Retinal pigment epithelial cell (primary cell): ENCODE measurements at regions not wholly inside any gene's neighbourhood (a gene's known extent, or its start where the extent isn't known, plus 50 kb on each side); places are given as distances from the start of the nearest gene placed in this dataset.

ENCODE experiments used
- DNase-seq: peaks from one replicate; pipeline ENCODE4 v3.0.0-alpha.2; 2010; ENCODE audit warnings: low read depth
- H3K4me3 ChIP-seq: 2 replicates; pipeline ENCODE4 v1.5.1; 2011; ENCODE audit warnings: mild to moderate bottlenecking, low read length, control low read depth, moderate library complexity
- TF ChIP-seq, protein P1 (sequence below): conservative IDR thresholded peaks from 2 replicates; pipeline ENCODE4 v1.5.1; 2011; ENCODE audit warnings: low read depth, low read length, control low read depth, inconsistent platforms

DNA sequence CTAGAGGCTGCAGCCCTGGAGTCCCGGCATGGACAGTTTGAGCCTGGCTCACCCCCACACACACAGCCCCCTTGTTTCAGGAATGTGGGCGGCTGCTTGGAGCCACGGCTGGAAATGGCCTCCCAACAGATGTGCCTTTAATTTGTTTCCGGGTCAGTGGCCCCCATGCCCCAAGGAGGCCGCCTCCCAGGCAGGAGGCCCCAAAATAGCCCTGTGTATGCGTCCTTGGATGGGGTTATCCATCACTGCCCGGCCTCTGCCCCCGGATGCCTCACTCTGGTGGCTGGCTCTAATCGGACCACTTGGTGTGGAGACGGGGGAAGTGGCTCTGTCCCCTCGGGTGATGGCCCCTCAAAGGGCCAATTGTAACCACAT is 151.9 kb upstream of the MYCN start:
- TF ChIP-seq, protein P1, sequence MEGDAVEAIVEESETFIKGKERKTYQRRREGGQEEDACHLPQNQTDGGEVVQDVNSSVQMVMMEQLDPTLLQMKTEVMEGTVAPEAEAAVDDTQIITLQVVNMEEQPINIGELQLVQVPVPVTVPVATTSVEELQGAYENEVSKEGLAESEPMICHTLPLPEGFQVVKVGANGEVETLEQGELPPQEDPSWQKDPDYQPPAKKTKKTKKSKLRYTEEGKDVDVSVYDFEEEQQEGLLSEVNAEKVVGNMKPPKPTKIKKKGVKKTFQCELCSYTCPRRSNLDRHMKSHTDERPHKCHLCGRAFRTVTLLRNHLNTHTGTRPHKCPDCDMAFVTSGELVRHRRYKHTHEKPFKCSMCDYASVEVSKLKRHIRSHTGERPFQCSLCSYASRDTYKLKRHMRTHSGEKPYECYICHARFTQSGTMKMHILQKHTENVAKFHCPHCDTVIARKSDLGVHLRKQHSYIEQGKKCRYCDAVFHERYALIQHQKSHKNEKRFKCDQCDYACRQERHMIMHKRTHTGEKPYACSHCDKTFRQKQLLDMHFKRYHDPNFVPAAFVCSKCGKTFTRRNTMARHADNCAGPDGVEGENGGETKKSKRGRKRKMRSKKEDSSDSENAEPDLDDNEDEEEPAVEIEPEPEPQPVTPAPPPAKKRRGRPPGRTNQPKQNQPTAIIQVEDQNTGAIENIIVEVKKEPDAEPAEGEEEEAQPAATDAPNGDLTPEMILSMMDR: no peak
- DNase-seq: no peak
- no peak overlapping the region for H3K4me3 ChIP-seq

DNA sequence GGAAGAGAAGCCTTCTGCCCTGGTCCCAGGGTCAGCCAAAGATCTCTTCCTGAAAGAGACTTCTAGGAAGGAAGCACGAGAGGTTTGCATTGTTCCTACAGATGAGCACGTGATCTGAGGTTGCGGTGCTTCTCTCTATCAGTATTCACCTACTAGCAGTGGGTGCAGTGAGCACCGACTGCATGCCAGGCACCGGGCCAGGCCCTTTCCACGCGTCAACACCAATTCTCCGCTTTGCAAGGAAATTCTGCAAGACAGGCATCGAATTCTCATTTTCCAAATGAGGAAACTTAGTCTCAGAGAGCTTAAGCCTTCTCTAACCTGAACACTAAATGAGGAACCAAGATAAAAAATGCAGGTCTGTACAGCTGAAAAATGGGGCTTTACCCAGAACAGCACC is 151.5 kb upstream of the MYCN start:
- TF ChIP-seq, protein P1: no peak
- no peak for DNase-seq
- no peak overlapping the region for H3K4me3 ChIP-seq

DNA sequence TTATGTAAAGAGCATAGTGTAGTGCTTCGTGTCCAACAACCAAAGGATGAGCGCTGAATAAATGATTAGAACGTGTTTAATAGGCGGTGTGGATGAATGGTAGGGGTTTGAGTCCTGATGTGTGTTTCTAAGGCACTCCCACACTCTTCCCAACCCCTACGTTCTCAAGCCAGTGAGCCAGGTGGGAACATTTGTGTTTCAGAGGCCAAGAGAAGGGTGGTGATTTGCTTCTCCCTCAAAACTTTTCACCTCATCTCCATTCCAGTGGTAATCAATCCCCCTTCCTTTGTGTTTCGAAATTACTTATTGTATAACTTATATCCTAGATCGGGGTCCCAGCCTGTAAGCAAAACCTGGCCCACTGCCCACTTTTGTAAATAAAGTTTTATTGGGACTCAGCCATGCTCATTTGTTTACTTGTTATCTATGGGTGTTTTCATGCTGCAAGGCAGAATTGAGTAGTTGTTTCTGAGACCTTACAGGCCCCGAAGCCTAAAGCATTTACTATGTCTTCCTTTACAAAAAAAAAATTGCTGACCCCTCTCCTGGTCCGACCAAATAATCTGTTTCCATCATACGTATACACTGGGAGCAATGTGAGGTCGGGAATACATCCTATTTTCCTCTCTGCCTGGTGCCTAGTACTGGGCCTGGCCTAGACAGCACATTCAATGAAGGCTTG is 150.8 kb upstream of the MYCN start:
- H3K4me3 ChIP-seq: no peak overlapping the region
- DNase-seq: no peak
- TF ChIP-seq, protein P1: no peak

DNA sequence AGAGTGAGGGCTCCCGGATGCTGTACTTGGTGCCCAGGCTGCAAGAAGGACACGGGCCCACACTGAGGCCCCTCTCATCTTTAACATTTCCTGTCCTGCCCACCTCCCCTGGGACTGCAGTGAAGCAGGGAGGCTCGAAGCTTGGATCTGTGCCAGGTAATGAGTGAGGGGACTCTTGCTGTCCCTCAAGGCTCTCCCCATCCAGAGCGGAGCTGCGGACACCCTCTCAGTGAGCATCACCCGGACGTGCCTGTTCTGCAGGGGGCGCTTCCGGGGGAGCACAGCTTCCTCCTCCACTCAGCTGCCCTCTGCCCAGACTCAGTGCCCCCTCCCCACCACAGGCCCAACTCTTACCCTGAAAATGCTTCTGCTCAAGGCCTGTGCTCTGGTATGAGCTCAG is 150.0 kb upstream of the MYCN start:
- no peak for DNase-seq
- TF ChIP-seq, protein P1: no peak
- H3K4me3 ChIP-seq: no peak overlapping the region

DNA sequence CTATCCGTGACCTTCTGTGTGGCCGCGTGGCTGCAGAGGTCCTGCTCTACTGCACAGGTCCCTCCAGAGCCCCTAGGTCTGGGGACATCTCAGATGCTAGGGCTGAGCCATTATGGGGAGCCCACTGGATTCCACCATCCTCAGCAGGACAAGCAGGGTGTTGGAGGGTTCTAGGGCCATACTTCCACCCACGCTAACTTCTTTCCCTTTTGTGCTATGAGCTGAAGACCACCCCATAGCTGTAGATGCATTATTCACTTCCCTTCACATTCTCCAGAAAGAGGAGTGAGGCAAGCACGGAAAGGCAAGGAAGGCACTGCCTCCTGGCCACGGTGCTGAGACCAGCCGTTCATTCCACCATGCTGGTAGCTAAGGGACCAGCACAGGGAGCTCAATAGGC is 149.5 kb upstream of the MYCN start:
- TF ChIP-seq, protein P1: no peak
- no peak for DNase-seq
- no peak overlapping the region for H3K4me3 ChIP-seq

DNA sequence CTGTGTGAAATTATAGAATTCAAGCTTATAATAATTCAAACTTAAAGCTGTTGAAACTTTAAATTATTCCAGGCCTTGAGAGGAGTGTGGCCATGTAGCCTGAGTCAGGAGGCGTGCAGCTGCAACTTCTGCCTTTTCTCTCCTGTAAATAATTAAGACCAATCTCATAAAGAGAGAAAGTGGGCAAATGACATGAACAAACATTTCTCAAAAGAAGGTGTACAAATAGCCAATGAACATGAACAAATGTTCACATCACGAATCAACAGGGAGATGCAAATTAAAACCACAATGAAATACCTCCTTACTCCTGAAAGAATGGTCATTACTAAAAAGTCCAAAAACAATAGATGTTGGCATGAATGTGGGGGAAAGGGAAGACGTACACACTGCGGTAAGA is 149.1 kb upstream of the MYCN start:
- TF ChIP-seq, protein P1: no peak
- no peak overlapping the region for H3K4me3 ChIP-seq
- DNase-seq: no peak

DNA sequence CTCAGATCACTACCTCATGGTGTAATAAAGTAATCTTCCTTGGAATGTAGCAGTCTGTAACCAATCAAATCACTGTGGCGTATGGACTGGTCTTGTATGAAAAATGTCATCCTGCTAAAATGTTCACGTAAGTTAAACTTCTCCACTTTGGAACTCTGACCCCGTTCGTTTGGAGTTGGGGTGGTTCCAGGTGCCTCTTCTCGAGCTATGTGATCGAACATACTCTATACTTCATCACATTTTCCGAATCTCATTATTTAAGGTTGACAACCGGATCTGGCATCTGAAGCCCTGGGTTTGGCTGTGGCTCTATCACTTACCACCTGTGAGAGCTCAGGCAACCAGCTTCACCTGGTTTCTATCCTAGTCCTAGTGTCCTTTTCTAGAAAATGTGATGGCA is 148.0 kb upstream of the MYCN start:
- TF ChIP-seq, protein P1: no peak
- DNase-seq: no peak
- H3K4me3 ChIP-seq: no peak overlapping the region
